Peyer's patch (tissue), 4 donors: ENCODE measurements at regions not wholly inside any gene's neighbourhood (a gene's known extent, or its start where the extent isn't known, plus 50 kb on each side); places are given as distances from the start of the nearest gene placed in this dataset.

Source experiments
- DNase-seq, 3 donors: peaks; one replicate each; pipeline ENCODE4 v3.0.0-alpha.2; 2017 to 2019
- H3K27ac ChIP-seq, 4 donors: fragments of 200-600 bp; sonication (generic); one replicate each; pipeline ENCODE4 v1.5.1; 2016 to 2019
- H3K27me3 ChIP-seq, 2 donors: fragments of 200-600 bp; sonication (generic); one replicate each; pipeline ENCODE4 v1.5.1; 2019
- H3K36me3 ChIP-seq, 3 donors: fragments of 200-600 bp; sonication (generic); one replicate each; pipeline ENCODE4 v1.5.1; 2016 to 2019
- H3K4me1 ChIP-seq, 4 donors: fragments of 200-600 bp; sonication (generic); one replicate each; pipeline ENCODE4 v1.5.1; 2016 to 2019
- H3K4me3 ChIP-seq, 4 donors: fragments of 200-600 bp; sonication (generic); 1 replicate in 3 of 4; 2 replicates in 1 of 4; pipeline ENCODE4 v1.5.1; 2016 to 2019; ENCODE audit warnings: mild to moderate bottlenecking in 1 of 4
- H3K9me3 ChIP-seq, 4 donors: fragments of 200-600 bp; sonication (generic); one replicate each; pipeline ENCODE4 v1.5.1; 2016 to 2019; ENCODE audit warnings: mild to moderate bottlenecking in 1 of 4
- POLR2A ChIP-seq, 2 donors: fragments of 450-650 bp; IDR thresholded peaks; one replicate each; pipeline ENCODE4 v1.5.1; 2017; ENCODE audit warnings: antibody characterized with exemption in 2 of 2, mild to moderate bottlenecking in 2 of 2, moderate library complexity in 2 of 2
- TF ChIP-seq, protein P1 (sequence below), 6 experiments: fragments of 450-650 bp in 4 of 6; fragments of 200-600 bp in 2 of 6; sonication (generic) in 1 of 6; IDR thresholded peaks; one replicate each; pipeline ENCODE4 v1.5.1; 2017 to 2019; ENCODE audit warnings: antibody characterized with exemption in 6 of 6, mild to moderate bottlenecking in 3 of 6, moderate library complexity in 1 of 6

GRCh38 chr4:131304686-131305085 is 1844.4 kb upstream of the PCDH10 start:
- no peak for DNase-seq
- Histone ChIP-seq H3K9me3 (no peaks in the 10 kb centered on the region), H3K36me3 (no peaks in the 10 kb centered on the region), H3K27me3 (no peaks in the 10 kb centered on the region), H3K4me3 (no peak overlapping the region), H3K4me1 (no peaks in the 10 kb centered on the region), H3K27ac (no peak overlapping the region)
- TF ChIP-seq POLR2A (IDR thresholded peaks at IDR 0.05), result no peak
- TF ChIP-seq, protein P1, sequence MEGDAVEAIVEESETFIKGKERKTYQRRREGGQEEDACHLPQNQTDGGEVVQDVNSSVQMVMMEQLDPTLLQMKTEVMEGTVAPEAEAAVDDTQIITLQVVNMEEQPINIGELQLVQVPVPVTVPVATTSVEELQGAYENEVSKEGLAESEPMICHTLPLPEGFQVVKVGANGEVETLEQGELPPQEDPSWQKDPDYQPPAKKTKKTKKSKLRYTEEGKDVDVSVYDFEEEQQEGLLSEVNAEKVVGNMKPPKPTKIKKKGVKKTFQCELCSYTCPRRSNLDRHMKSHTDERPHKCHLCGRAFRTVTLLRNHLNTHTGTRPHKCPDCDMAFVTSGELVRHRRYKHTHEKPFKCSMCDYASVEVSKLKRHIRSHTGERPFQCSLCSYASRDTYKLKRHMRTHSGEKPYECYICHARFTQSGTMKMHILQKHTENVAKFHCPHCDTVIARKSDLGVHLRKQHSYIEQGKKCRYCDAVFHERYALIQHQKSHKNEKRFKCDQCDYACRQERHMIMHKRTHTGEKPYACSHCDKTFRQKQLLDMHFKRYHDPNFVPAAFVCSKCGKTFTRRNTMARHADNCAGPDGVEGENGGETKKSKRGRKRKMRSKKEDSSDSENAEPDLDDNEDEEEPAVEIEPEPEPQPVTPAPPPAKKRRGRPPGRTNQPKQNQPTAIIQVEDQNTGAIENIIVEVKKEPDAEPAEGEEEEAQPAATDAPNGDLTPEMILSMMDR (IDR thresholded peaks at IDR 0.05), result no peak

DNA sequence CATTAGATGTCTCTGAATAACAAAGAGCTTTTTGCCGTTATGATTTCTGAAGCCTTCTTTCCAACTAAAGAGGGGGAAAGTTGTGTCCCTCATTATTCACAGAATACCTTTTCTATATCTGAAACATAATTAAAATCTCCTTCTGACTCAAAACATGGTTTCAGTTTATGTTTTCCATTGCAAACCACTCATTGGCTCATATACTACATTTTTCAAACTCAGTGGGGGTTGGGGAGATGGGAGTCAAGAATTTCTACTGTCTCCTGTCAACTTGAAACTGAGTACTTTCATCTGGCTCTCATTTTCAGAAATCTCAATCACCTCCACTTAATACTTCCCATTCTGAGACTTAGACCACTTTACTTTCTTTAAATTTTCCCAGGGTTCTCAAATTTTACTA is 1839.5 kb upstream of the PCDH10 start:
- TF ChIP-seq POLR2A (IDR thresholded peaks at IDR 0.05), result no peak
- TF ChIP-seq, protein P1 (IDR thresholded peaks at IDR 0.05), result no peak
- Histone ChIP-seq H3K4me1 (no peaks in the 10 kb centered on the region), H3K27ac (no peak overlapping the region), H3K27me3 (no peaks in the 10 kb centered on the region), H3K36me3 (no peaks in the 10 kb centered on the region), H3K4me3 (no peak overlapping the region), H3K9me3 (no peaks in the 10 kb centered on the region)
- DNase-seq, result no peak

GRCh38 chr4:131316086-131316485 is 1833.0 kb upstream of the PCDH10 start:
- Histone ChIP-seq H3K27ac (no peak overlapping the region), H3K36me3 (no peaks in the 10 kb centered on the region), H3K9me3 (no peaks in the 10 kb centered on the region), H3K4me1 (no peaks in the 10 kb centered on the region), H3K27me3 (no peaks in the 10 kb centered on the region), H3K4me3 (no peak overlapping the region)
- TF ChIP-seq, protein P1 (IDR thresholded peaks at IDR 0.05), result no peak
- TF ChIP-seq POLR2A (IDR thresholded peaks at IDR 0.05), result no peak
- no peak for DNase-seq

DNA sequence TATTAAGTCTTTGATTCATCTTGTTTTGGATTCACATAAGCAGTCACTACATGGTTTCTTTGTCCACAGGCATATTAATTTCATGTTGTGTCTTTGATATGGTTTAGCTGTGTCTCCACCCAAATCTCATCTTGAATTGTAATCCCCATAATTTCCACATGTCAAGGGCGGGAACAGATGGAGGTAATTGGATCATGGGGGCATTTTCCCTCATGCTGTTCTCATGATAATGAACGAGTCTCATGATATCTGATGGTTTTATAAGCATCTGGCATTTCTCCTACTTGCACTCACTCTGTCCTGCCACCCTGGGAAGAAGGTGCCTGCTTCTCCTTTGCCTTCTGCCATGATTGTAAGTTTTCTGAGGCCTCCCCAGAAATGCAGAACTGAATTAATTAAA is 1811.2 kb upstream of the PCDH10 start:
- no peak overlapping the region for H3K27ac ChIP-seq
- no peaks in the 10 kb centered on the region for H3K27me3 ChIP-seq
- TF ChIP-seq, protein P1 (IDR thresholded peaks at IDR 0.05), result no peak
- no peak for TF ChIP-seq POLR2A (IDR thresholded peaks at IDR 0.05)
- no peaks in the 10 kb centered on the region for H3K36me3 ChIP-seq
- H3K4me1 ChIP-seq, result no peaks in the 10 kb centered on the region
- no peaks in the 10 kb centered on the region for H3K9me3 ChIP-seq
- DNase-seq, result no peak
- no peak overlapping the region for H3K4me3 ChIP-seq

DNA sequence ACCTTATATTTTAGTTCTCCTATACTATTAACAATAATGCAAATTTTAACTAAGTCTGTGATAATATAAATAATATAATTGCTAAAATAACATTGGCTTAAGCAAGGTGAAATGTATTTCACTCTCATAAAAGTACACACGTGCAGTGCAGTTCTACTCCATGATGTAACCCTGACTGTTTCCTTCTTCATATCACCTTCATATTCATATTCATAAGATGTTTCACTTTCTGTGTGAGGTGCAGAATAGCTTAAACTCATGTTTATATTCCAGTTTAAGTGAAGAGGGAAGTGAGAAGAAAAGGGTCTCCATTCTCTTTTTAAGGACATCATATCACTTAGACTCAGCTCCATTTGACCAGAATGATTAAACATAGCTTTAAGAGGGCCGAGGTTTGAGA is 1810.0 kb upstream of the PCDH10 start:
- no peak for DNase-seq
- Histone ChIP-seq H3K4me3 (no peak overlapping the region), H3K27me3 (no peaks in the 10 kb centered on the region), H3K36me3 (no peaks in the 10 kb centered on the region), H3K4me1 (no peaks in the 10 kb centered on the region), H3K9me3 (no peaks in the 10 kb centered on the region), H3K27ac (no peak overlapping the region)
- TF ChIP-seq POLR2A (IDR thresholded peaks at IDR 0.05), result no peak
- TF ChIP-seq, protein P1 (IDR thresholded peaks at IDR 0.05), result no peak

DNA sequence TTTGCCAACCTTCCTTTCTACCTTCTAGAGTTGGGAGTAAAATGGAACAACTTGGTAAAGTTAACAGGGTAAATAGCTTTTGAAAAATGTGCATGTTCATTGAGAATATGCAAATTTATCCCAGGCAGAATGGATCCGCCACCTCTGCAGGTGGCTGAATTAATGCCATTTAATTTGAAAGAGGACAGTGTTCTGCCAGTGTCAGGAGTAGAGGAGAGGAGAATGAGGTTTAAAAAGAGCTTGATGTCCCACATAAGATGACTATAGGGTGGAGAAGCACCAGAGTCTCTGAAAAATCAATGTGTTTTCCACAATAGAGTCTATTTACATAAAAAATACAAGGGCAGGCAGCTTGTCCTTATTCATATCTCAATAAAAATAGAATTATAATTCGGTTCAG is 1804.3 kb upstream of the PCDH10 start:
- H3K27ac ChIP-seq, result no peak overlapping the region

More for the DNA sequence above, 1804.3 kb upstream of the PCDH10 start:
- no peak for DNase-seq
- H3K27me3 ChIP-seq, result no peaks in the 10 kb centered on the region
- TF ChIP-seq, protein P1 (IDR thresholded peaks at IDR 0.05), result no peak
- TF ChIP-seq POLR2A (IDR thresholded peaks at IDR 0.05), result no peak
- no peaks in the 10 kb centered on the region for H3K4me1 ChIP-seq
- H3K36me3 ChIP-seq, result no peaks in the 10 kb centered on the region
- no peak overlapping the region for H3K4me3 ChIP-seq
- H3K9me3 ChIP-seq, result no peaks in the 10 kb centered on the region
